Eye (tissue), 1 donor: ENCODE measurements at regions not wholly inside any gene's neighbourhood (a gene's known extent, or its start where the extent isn't known, plus 50 kb on each side); places are given as distances from the start of the nearest gene placed in this dataset.

Experiments used
- DNase-seq: peaks from one replicate; pipeline ENCODE4 v3.0.0-alpha.2; 2015

DNA sequence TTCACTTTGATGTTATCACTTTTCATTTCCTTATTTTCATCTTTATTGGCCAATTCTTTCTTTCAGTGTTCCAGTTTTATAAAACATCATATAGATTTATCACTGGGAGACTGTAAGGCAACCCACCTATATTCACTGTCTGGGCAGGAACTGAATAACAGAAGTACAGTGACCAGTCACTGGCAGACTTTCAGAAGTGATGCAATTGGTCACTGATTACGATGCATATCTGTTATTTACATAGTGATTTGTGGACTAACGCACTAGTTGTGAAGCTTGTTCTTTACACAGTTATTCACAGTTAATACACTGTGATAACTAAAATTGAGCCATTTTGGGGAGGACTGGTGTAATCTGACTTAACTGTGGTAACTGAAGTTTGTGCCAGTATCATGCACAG, 190.2 kb upstream of the DPH6 start:
- DNase-seq: no peak

DNA sequence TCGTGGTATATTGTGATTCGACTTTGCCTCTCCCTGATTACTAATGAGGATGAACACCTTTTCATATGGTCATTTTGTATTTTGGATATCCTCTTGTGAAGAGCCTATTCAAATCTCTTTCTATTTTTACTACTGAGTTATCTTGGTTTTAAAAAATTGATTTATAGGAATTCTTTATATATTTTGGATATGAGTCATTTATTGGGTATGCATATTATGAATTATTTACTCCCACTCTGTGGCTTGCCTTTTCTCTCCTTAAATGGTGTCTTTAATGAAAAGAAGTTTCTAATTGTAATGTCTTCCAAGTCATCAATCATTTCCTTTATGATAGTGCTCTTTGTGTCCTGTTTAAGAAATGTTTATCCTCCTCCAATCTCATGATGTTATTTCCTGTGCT, 191.5 kb upstream of the DPH6 start:
- DNase-seq: no peak

DNA sequence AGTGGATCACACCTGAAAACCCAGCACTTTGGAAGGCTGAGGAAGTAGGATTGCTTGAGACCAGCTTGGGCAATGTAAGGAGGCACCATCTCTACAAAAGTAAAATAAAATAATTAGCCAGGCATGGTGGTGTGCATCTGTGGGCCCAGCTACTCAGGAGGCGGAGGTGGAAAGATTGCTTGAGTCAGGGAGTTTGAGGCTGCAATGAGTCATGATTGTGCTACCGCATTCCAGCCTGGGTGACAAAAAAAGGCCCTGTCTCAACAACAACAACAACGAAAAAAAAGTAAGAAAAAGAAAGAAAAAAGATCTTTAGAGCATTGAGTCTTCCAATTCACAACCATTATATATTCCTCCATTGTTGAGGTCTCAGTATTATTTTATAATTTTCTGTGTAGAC, 192.4 kb upstream of the DPH6 start:
- no peak for DNase-seq

DNA sequence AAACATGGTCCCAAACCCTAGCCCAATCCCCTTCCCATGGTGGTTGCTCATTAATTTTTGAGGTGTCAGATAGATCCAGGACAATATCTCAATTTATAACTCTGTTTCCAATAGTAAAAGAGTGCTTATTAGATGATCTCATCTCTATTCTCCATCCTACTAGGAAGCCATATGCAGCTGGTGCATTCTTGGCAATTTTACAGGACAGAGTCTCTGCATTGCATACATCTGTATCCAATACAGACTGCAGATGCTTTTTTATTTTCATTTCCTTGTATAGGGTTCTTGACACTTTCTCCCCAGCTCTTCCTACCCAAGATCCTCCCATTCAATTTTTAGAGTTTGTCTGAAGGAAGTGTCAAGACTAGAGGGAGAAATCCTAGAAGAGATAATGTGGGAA, 194.8 kb upstream of the DPH6 start:
- peak; percentile 59 for DNase-seq

DNA sequence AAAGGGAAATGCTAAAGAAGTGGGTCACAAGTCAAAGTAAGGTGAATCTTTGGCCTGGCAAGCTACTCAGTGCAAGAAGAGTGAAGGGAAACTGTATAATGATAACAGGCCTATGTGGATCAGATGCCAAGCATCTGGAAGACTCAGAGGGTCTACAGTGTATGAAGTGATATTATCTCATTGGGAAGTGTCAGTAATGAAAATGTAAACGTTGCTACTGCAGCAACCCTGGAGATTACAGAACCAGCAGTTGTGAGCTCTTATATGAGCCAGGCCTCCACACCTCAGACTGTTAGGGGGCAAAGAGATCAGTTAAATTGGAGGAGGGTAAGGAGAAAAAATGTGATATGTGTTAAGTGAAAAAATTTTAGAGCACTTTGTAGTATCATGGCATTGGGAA, 195.4 kb upstream of the DPH6 start:
- no peak for DNase-seq

DNA sequence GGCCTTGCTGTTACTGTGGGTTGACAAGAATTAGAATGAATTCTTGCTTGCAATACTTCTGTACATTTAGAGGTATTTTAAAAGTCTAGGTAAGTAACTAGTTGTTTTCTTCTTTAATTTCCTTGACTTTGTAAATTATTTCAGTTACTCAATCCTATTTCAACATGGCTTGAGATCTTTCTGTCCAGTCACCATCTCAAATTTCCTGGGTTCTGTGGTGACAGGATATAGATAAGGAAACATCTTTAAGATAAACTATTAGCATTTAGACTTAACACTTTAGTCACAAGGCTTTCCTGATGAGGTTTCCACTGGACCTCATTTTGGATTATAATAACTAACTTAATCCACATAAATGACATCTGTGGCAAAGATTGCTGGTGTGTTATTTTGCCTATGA, 195.9 kb upstream of the DPH6 start:
- DNase-seq: no peak

DNA sequence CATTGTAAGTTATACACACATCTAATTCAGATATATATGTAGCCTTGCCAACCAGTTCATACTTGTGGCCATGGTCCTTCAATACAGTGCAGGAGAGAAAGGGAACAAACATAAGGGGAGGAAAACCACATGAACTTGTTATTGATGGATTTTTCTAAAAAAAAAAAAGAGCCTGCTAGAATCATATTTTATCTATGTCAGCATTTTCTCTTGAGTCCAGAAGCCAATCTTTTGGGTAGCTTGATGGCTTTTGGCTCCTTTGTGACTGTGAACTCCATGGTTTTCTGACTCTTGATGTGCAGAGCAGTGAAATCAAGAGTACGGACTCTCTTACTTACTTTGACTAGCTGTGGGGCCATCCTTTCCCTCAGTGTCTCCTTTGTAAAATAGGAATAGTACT, 197.4 kb upstream of the DPH6 start:
- DNase-seq: no peak

DNA sequence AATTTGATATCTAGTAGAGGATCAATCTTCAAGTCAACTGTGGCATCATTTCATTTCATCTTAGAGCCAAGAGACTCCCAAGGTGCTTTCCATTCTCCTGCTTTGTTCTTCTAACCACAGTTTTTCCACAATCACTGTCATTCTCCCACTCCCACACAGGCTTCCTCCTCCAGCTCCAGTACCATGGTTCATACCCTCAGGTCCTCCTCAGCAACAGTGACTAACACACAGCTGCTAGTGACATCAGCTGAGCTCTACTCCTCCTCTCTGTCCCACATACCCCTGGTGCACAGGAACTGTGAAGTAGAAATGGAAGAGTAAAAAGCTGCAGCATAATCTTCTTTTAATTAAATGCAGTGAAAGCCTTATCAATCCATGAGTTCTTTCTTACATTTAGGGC, 200.2 kb upstream of the DPH6 start:
- DNase-seq: no peak

DNA sequence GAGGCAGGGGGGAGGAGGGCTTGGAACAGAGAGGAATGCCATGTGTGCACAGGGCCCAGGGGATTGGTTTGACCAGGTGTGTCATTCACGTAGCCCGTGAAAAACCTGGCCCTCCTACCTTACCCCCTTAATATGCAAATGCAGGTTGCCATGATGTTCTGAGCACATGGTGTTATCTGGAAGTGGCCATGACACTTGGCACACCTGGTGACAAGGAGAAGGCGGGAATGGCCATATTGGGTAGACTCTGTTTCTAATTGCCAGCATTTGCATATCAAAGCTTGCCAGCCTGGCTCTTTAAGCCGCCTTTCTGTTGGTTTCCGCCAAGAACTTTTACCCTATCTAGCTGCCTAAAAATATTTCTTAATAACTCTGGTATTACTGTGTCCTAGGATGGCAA, 202.1 kb upstream of the DPH6 start:
- no peak for DNase-seq

DNA sequence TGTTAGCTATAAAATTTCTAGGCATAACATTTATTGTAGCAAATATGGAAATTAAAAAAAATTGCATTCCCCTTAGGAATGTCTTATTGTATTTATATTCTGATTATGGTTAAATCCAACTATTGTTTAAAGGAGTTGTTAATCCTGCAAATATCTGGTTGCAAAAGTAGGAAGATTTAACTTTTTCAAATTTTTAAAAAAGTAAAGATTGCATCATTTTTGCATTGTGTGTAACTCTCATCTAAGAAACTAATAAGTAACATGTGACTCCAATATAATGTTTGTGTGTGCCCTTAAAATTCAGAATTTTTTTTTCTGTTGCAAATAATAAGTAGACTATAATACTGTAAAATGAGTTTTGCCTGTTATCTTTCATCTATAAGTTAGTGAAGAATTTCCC, 204.1 kb upstream of the DPH6 start:
- DNase-seq: no peak

DNA sequence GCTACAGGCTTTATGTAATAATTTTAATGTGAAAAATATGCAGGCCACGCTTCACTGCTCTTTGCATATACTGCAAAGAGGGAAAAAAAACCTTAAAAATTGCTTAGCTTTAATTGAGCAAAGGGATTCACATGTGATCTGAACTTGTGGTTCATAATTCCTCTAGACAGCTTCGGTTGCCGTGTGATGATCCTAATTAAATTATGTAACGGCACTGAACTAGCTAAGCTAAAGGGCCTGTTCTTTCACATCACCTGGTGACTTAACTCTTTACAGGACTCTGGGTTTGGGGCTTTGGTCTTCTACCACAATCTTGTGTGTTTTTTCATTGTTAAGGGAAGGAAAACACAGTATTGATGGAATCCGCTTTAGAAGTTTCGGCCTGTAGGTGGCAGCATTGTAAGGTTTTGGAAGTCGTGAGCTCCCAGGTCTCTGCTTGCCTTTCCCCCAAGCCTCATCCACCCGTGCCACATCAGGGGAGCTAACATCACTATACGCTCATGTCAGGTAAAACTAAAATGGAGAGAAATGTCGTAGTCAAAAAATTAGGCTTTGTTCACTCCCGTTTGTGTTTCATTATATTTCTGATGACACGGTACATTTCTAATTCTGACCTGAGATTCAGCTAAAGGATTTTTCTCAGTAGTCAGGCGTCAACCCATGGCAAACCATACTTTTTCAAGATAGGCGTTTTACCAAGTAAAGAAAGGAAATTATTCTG, 205.6 kb upstream of the DPH6 start:
- DNase-seq: peak; percentile 97

DNA sequence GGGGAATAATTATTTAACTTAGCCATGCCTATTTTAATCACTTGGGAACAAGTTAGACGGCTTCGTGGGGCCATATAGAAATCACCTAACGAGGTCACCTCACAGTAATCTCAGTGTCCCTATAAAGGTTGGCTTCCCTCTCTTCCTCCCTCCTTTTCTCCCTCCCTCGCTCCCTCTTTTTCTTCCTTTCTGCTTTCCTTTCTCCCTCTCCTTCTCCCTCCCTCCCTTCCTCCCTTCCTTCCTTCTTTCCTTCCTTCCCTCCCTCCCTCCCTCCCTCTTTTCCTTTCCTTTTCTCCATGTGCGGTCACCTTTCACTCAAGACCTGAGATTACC, 206.1 kb upstream of the DPH6 start:
- no peak for DNase-seq

DNA sequence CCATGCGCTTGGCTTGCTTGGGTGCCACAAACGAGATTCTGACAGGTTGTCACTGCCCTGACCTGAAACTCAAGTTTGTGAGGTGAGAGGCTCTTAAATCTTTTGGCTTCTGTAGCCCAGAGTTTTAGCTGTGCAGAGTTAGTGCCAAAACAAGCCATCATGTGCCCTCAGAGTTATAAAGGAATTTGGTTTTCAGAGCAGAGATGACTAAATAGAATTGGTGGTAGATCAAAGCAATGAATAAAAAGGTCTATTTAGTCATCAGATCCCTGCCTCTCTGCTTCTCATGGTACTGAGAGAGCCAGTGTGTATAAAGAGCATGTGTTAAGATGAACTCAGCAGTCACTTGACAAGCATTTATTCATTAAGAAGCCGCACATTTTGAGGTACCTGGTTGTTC, 207.5 kb upstream of the DPH6 start:
- no peak for DNase-seq

DNA sequence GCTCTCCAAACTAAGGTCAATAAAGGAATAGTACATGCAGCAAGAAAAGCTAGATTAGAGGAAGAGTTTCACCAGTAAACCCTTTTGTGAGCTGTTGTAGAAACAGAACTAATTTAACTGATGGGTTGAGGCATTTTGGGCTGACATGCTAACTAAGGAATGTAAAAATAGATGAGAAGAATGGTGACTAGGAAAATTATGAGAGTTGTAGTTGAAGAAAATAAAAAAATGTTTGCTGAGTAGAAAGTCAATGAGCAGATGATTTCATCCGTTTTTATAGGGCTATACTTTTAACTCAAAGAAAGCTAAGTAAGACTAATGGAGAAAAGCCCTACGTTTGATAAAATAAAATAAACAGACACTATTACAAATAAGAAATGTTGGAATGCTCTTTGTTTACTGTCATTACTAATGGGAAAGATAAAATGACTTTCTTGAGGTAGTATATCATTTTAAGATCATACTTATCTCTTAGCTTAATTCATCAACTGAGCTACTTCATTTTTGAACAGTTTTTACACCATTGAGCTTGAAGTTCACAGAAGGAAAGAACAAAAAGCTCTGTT, 209.4 kb upstream of the DPH6 start:
- no peak for DNase-seq

DNA sequence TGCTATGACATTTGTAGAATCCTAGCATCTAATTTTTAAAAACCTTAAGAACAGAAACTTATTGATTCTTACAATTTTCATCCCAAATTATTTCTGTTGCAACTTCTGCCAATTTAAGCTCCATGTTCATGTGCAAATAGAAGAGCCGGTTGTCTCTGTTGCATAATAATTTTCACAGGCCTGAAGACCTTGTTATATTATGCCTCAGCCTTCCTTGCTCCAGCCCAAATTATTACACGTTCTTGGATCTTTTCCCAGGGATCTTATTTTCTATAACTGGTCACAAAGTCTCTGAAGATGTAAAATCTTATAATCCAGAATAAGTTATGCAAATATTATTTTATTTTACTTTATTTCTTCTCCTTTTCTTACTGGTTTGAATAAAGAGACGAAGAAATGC, 210.7 kb upstream of the DPH6 start:
- DNase-seq: no peak

DNA sequence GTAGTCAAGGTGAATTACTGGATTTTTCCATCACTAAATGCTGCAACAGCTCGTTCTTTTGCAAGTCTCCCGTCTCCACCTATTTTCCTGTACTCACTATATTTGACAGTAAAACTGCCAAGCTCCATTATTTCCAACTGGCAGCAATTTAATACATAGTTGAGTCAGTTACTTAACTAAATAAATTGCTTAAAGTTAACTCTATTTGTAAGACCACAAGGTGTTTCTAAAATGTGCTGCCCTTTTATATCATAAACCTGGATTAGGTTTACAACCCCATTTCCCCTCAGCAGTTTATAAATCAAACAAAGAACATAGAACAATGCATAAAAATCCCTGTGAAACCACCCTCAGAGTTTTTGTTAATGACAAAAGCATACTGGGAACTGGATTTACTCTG, 211.4 kb upstream of the DPH6 start:
- DNase-seq: no peak

DNA sequence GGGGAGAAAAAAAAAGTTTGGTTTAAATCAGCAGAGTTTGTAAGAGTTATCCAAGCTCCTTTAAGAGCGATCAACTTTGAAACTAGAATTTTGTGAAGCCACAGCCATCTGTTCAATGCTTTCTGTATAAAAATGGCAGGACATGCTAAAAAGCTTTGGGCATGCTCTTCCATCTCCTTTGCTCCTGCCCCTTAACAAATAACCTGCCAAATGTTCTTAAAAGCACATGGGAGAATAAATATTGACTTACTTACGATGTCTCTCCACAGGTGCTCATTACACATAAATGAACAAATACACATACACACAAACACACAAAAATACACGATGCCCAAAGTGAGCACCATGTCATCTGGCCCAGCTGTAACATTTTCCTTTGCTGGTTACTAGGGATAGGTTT, 211.8 kb upstream of the DPH6 start:
- no peak for DNase-seq

DNA sequence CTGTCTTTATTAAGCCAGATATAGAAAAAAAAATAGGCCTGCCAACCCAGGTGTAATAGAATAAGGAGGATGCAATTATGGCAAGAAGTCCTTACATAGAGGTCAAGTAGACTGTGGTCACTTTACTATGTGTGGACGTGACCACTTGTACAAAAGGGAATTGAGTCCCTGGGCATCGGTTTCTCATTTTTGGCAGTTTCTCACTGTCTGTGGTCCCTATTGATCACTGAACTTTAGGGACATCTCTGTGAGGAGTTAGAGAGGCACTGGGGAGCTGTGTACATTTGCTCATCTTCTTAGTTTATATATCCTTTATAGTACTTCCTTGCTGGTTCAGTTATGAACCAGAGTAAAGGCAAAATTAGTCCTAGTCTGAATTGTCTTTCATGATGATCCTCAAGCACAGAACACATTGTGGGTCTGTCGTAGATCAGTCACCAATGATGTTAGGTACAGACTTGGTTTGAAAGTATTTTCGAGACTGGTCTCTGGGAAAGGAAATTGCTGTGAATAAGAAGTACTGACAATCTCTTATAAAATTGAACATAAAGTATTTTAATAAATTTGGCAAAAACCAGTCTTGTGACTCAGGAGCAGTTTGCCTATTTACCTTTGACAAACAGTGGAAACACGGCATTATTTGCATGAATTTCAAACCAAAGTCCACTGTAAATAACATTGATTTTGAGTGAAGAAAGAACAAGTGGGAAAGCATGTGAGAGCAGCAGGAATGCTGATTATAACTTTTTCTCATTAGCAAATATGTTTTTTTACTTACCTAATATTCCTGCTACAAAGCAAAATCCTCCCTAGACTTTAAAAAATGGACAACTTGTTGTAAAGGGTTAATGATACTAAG, 218.9 kb upstream of the DPH6 start:
- no peak for DNase-seq

DNA sequence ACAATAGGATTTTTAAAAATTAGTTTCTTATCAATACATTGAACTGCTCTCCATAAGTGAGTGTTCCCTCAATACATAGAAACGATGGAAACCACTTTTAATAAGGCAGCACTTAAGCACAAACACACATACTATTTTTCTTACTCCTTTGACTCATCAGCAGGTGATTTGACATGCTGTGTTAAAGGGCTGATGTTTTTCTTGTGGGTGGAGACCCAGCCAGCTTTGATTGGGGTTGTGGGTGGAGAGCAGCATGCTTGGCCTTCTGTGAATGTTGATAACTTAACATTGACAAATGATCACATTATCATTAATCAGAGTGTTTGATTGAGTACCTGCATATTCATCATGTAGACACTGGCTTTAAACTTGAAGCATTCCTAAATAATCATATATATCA, 223.0 kb upstream of the DPH6 start:
- no peak for DNase-seq

DNA sequence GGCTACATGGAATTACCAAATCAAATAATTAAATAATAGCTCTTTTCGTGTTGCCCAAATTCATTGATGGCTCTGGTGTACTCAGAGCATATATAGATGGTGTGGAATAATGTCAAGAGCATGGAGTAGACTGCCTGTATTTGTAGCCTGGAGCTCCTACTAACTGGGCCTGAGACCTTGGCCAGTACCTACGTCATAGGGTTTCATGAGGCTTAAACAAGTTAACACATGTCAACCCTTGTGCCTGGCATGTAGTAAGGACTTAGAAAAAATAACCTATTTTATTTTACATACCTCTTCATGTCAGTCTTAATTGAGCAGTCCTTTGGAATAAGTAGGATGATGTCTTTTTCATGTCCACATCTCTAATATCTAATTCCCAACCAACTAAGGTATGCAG, 223.7 kb upstream of the DPH6 start:
- no peak for DNase-seq

DNA sequence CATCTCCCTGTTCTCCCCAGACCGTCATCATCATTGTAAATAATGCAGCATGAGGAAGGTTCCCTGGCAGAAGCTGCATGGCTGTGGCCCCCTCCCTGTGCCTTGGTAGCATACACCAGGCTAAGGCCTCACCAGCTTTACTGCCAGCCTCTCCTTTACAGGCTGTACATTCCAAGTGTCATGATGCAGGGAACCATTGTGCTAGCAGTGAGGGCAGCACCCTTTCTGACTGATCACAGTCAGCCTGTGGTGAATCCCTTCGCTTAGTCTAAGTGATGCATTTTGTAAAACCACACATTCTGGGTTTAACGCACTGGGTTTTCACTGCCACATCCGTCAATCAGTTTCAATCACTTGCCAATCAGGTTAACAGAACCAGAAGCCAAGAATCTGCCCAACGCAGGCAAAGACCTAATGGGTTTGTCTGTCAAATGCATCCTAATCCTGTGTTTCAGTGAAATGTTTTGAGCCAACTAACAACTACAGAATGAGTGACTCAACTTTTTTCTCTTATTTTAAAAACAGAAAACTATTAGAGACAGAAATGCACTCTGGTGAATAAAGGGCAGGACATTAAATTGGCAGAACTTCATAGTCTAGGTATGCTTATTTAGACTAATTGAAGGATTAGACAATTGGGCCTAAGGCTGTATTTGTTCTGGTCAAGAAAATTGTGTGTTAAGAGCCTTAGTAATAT, 225.9 kb upstream of the DPH6 start:
- DNase-seq: no peak

DNA sequence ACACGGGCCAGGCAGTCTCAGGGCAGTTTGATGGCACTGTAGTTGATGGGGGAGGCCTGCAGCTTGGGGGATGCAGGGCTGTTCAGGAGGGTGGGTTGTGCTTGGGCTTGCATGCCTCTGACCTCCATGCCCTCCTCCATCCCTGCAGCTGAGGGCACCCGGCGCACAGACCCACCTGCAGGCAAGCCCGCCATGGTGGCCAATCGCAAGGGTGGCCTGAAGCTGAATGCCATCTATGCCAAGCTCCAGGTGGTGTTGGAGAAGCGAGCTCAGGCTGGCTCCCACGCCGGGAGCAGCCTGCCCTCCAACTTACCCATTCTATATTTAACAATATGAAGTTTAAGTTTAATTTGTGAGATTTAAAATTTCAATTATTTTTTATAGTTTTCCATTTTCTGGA, 228.7 kb upstream of the DPH6 start:
- no peak for DNase-seq

DNA sequence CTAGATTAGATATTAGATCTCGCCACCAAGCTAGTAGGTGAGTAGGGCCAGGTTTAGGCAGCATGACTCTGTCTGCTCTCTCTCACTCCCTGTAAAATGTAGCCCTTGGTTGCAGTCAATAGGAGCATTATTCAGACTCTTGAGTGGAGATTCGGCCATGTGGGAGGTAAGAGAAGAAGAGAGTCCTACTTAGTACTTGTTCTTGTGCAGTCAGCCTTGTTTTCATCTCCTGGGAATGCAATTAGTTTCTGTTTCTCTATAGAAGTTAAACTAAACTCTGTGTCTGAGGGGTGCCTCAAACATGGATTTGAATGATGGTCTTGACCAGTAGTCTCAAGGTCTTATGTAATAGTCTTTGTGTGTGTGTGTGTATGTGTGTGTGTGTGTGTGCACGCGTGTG, 229.5 kb upstream of the DPH6 start:
- DNase-seq: peak; percentile 67

DNA sequence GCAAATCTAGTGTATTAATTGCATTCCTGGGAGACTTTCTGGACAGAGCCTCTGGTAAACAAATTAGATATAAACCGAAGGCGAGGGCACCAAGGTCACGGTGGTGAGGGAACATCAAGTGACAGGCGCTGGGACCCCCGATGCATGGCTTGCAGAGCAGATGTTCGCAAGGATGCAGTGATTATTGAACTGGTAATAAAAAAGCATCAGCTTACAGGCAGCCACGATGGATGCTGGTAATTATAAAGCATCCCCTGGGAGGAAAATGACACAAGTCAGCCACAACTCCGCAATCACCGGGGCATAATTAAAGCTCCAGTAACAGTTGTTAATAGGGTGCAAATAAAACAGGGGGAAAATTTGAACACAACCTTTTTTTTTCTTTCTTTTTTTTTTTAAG, 231.1 kb upstream of the DPH6 start:
- peak; percentile 82 for DNase-seq
